ENCODE measurements at regions not wholly inside any gene's neighbourhood (a gene's known extent, or its start where the extent isn't known, plus 50 kb on each side); places are given as distances from the start of the nearest gene placed in this dataset.

GRCh38 chr12:89051065-89051677 is 301.1 kb downstream of the DUSP6 start:
- H3K36me3 ChIP-seq (ENCODE audit: control insufficient read depth, insufficient read depth, low read length): no peaks in the 10 kb centered on the region
- no peak overlapping the region for H3K4me3 ChIP-seq (ENCODE audit: low read depth, low read length)
- TF ChIP-seq, protein P1, sequence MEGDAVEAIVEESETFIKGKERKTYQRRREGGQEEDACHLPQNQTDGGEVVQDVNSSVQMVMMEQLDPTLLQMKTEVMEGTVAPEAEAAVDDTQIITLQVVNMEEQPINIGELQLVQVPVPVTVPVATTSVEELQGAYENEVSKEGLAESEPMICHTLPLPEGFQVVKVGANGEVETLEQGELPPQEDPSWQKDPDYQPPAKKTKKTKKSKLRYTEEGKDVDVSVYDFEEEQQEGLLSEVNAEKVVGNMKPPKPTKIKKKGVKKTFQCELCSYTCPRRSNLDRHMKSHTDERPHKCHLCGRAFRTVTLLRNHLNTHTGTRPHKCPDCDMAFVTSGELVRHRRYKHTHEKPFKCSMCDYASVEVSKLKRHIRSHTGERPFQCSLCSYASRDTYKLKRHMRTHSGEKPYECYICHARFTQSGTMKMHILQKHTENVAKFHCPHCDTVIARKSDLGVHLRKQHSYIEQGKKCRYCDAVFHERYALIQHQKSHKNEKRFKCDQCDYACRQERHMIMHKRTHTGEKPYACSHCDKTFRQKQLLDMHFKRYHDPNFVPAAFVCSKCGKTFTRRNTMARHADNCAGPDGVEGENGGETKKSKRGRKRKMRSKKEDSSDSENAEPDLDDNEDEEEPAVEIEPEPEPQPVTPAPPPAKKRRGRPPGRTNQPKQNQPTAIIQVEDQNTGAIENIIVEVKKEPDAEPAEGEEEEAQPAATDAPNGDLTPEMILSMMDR (IDR thresholded peaks at IDR 0.05; ENCODE audit: insufficient read depth, low read length, poor library complexity, severe bottlenecking): peak; percentile 88
- no peaks in the 10 kb centered on the region for H3K27me3 ChIP-seq (ENCODE audit: control insufficient read depth, insufficient read depth, low read length)
- peak; percentile 31 for DNase-seq (ENCODE audit: low read depth)

GRCh38 chr12:89047856-89048418 is 304.4 kb downstream of the DUSP6 start:
- Histone ChIP-seq H3K36me3 (ENCODE audit: control insufficient read depth, insufficient read depth, low read length) (no peaks in the 10 kb centered on the region), H3K4me3 (ENCODE audit: low read depth, low read length) (no peak overlapping the region), H3K27me3 (ENCODE audit: control insufficient read depth, insufficient read depth, low read length) (no peaks in the 10 kb centered on the region)
- DNase-seq (ENCODE audit: low read depth): no peak
- TF ChIP-seq, protein P1 (IDR thresholded peaks at IDR 0.05; ENCODE audit: insufficient read depth, low read length, poor library complexity, severe bottlenecking): no peak

- DNase-seq (ENCODE audit: low read depth): no peak
- TF ChIP-seq, protein P1 (IDR thresholded peaks at IDR 0.05; ENCODE audit: insufficient read depth, low read length, poor library complexity, severe bottlenecking): no peak
- Histone ChIP-seq H3K36me3 (ENCODE audit: control insufficient read depth, insufficient read depth, low read length) (no peaks in the 10 kb centered on the region), H3K27me3 (ENCODE audit: control insufficient read depth, insufficient read depth, low read length) (no peaks in the 10 kb centered on the region), H3K4me3 (ENCODE audit: low read depth, low read length) (no peak overlapping the region)
These were observed 311.2 kb downstream of the DUSP6 start for GRCh38 chr12:89041078-89041477.

DNA sequence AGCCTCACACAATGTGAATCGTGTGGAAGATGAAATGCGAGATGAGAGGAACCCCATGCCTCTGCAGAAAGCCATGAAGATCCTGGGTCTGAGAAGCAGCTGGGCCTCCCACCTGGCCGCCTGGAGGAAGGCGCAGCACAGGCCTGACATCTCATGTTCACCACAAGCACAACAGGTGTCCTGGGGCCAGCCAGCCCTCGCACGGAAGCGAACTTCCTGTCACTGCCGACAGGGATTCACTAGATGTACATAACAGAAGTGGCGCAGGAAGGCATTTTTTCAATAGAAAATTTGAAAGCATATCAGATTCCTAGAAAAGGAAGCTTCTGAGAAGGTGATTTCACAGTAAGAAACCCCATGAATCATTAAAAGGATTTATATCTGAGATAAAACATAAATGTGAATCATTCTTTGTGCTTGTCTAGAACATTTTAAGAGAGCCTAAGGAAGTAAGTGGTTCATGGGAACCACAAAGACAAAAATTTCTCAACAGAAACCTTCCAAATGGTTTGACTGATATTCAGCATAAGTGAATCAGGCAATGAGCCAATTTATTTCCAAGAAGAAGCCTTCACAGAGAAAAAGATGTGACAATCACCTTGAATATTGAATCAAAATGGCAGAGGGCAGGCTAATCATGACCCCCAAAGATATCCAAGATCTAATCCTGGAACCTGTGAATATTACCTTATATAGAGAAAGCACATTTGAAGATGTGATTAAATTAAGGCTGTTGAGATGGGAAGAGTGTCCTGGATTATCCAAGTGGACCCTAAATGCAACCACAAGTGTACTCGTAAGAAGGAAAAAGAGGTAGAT is 311.9 kb downstream of the DUSP6 start:
- Histone ChIP-seq H3K27me3 (ENCODE audit: control insufficient read depth, insufficient read depth, low read length) (no peaks in the 10 kb centered on the region), H3K36me3 (ENCODE audit: control insufficient read depth, insufficient read depth, low read length) (no peaks in the 10 kb centered on the region), H3K4me3 (ENCODE audit: low read depth, low read length) (no peak overlapping the region)
- no peak for DNase-seq (ENCODE audit: low read depth)
- TF ChIP-seq, protein P1 (IDR thresholded peaks at IDR 0.05; ENCODE audit: insufficient read depth, low read length, poor library complexity, severe bottlenecking): no peak

DNA sequence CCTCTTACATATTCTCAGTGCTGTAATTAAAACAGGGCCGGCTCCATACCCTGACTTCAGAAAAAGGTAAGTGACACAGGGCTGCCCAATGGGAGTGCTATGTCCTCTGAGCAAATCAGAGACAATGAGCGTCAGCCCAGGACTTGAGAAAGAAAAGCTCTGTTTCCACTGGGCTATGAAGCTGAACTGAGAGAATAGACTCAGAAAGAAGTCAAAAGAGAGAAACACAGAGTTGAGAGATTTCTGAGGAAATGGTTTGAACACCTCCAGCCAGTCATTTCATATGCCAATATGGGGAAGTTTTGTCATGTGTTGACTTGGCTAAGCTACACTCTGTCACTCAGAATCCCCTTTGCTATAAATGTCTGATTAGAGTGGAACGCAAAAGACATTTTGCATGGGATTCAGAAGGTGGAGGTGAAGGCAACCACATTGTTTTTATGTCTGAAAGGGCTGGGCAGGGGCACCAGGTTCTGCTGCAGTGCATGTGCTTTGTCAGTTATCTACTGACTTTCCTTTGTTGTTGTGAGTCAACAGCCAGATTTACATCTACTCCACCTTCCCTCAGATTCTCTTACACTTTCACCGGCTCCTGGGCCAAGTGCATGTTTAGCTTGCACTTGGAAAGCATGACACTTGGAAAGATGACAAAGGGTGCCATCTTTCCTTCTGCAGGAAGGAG is 313.3 kb downstream of the DUSP6 start:
- no peak for DNase-seq (ENCODE audit: low read depth)
- Histone ChIP-seq H3K27me3 (ENCODE audit: control insufficient read depth, insufficient read depth, low read length) (no peaks in the 10 kb centered on the region), H3K4me3 (ENCODE audit: low read depth, low read length) (no peak overlapping the region), H3K36me3 (ENCODE audit: control insufficient read depth, insufficient read depth, low read length) (no peaks in the 10 kb centered on the region)
- TF ChIP-seq, protein P1 (IDR thresholded peaks at IDR 0.05; ENCODE audit: insufficient read depth, low read length, poor library complexity, severe bottlenecking): no peak

Data from kidney epithelial cell (primary cell).